Neutrophil (primary cell): ENCODE measurements at regions not wholly inside any gene's neighbourhood (a gene's known extent, or its start where the extent isn't known, plus 50 kb on each side); places are given as distances from the start of the nearest gene placed in this dataset.

Experiments used
- H3K27ac ChIP-seq: fragments of 200-600 bp; sonication (generic); 2 replicates; pipeline ENCODE4 v1.5.1; 2016; ENCODE audit warnings: mild to moderate bottlenecking, moderate library complexity
- H3K27me3 ChIP-seq: fragments of 200-600 bp; sonication (generic); 2 replicates; pipeline ENCODE4 v1.6.0; 2016; ENCODE audit warnings: mild to moderate bottlenecking
- H3K36me3 ChIP-seq: fragments of 200-600 bp; sonication (generic); 2 replicates; pipeline ENCODE4 v1.5.1; 2017
- H3K4me1 ChIP-seq, 2 experiments: fragments of 200-600 bp in 1 of 2; sonication (generic) in 1 of 2; 1 replicate in 1 of 2; 2 replicates in 1 of 2; pipeline versions ENCODE4 v1.5.1 to v1.6.1; 2013 to 2016; ENCODE audit warnings: low read depth in 1 of 2, low read length in 1 of 2, mild to moderate bottlenecking in 1 of 2, moderate library complexity in 1 of 2; ENCODE audit not compliant: control insufficient read depth in 1 of 2, insufficient read depth in 1 of 2
- H3K4me3 ChIP-seq, 2 experiments: fragments of 200-600 bp in 1 of 2; sonication (generic) in 1 of 2; 1 replicate in 1 of 2; 2 replicates in 1 of 2; pipeline ENCODE4 v1.5.1; 2013 to 2016; ENCODE audit warnings: low read depth in 1 of 2, low read length in 1 of 2, mild to moderate bottlenecking in 1 of 2, moderate library complexity in 1 of 2
- H3K9me3 ChIP-seq: fragments of 200-600 bp; sonication (generic); 2 replicates; pipeline ENCODE4 v1.5.1; 2016
- TF ChIP-seq, protein P1 (sequence below): fragments of 200-600 bp; sonication (generic); IDR thresholded peaks from 2 replicates; pipeline ENCODE4 v1.5.1; 2016; ENCODE audit warnings: antibody characterized with exemption

DNA sequence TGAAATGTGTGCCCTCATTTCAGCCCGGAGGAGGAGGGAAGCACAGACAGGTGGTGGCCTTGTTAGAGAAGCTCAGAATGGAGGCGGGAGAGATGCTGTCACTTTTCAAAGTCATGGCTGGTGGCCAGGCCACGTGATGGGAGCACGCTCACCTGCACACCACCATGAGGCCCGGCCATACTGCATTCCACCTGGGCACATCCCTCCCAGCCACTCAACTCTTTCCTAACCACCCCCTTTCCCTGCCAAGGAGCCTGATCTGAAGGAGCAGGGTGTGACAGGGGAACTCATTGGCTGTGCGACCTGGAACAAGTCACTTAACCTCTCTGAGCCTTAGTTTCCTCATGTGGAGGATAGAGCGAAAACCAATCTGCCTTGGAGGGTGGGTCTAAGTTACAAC is 364.5 kb downstream of the CTTN start:
- no peak overlapping the region for H3K4me3 ChIP-seq
- TF ChIP-seq, protein P1, sequence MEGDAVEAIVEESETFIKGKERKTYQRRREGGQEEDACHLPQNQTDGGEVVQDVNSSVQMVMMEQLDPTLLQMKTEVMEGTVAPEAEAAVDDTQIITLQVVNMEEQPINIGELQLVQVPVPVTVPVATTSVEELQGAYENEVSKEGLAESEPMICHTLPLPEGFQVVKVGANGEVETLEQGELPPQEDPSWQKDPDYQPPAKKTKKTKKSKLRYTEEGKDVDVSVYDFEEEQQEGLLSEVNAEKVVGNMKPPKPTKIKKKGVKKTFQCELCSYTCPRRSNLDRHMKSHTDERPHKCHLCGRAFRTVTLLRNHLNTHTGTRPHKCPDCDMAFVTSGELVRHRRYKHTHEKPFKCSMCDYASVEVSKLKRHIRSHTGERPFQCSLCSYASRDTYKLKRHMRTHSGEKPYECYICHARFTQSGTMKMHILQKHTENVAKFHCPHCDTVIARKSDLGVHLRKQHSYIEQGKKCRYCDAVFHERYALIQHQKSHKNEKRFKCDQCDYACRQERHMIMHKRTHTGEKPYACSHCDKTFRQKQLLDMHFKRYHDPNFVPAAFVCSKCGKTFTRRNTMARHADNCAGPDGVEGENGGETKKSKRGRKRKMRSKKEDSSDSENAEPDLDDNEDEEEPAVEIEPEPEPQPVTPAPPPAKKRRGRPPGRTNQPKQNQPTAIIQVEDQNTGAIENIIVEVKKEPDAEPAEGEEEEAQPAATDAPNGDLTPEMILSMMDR, result no peak

GRCh38 chr11:70763606-70764005 is 365.3 kb downstream of the CTTN start:
- Histone ChIP-seq H3K4me1 (no peaks in the 10 kb centered on the region), H3K4me3 (no peak overlapping the region), H3K36me3 (no peaks in the 10 kb centered on the region), H3K27me3 (no peaks in the 10 kb centered on the region), H3K9me3 (no peaks in the 10 kb centered on the region), H3K27ac (no peak overlapping the region)
- TF ChIP-seq, protein P1, result no peak

More for the DNA sequence above, 364.5 kb downstream of the CTTN start:
- H3K4me1 ChIP-seq, result no peaks in the 10 kb centered on the region
- H3K36me3 ChIP-seq, result no peaks in the 10 kb centered on the region
- no peaks in the 10 kb centered on the region for H3K27me3 ChIP-seq
- H3K9me3 ChIP-seq, result no peaks in the 10 kb centered on the region
- no peak overlapping the region for H3K27ac ChIP-seq

GRCh38 chr11:70764356-70764905 is 366.1 kb downstream of the CTTN start:
- Histone ChIP-seq H3K4me1 (no peaks in the 10 kb centered on the region), H3K9me3 (no peaks in the 10 kb centered on the region), H3K27ac (no peak overlapping the region), H3K27me3 (no peaks in the 10 kb centered on the region), H3K36me3 (no peaks in the 10 kb centered on the region), H3K4me3 (no peak overlapping the region)
- TF ChIP-seq, protein P1, result no peak

- Histone ChIP-seq H3K27me3 (no peaks in the 10 kb centered on the region), H3K9me3 (no peaks in the 10 kb centered on the region), H3K4me3 (no peak overlapping the region), H3K4me1 (no peaks in the 10 kb centered on the region), H3K27ac (no peak overlapping the region), H3K36me3 (no peaks in the 10 kb centered on the region)
- TF ChIP-seq, protein P1, result no peak
Observed at GRCh38 chr11:70766901-70767300, 368.6 kb downstream of the CTTN start.

DNA sequence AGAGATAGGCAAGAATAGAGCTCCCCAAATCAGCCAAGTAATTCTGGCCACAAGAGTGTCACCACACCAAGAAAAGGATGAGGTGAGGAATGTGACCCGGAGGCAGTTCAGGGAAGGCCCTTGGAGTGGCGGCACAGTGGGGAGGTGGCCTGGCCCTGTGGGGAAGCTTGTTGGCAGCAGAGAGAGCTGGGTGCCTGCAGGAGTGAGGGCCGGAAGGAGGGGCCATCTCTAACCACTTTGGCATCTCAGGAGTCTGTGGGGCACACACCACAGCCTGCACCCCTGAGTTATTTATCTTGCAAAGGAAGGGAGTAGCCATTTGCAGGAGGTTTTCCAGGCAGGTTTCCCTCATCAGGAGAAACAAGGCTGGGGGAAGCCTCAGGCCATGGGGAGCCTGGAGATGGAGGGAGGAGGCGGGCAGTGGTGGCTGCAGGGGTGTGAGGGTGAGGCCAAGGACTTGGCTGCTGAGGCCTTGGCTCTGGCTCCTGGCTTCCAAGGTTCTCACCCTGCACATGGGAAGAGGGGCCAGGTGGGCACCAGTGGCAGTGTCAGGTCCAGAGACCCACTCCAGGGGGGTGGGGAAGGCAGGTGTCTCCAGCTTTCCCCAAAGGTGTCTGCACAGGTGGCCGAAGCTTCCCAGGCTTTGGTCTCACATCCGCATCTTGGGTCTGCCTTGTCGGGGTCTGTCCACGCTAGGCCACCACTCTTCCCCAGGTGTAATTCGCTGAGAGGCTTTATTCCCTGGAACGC is 370.2 kb downstream of the CTTN start:
- Histone ChIP-seq H3K27me3 (no peaks in the 10 kb centered on the region), H3K4me1 (no peaks in the 10 kb centered on the region), H3K27ac (no peak overlapping the region), H3K36me3 (no peaks in the 10 kb centered on the region), H3K4me3 (no peak overlapping the region), H3K9me3 (no peaks in the 10 kb centered on the region)
- TF ChIP-seq, protein P1, result no peak
